Stimulated activated naive CD8-positive, alpha-beta T cell treated with anti-CD3 and anti-CD28 coated beads, Interleukin-15, Interleukin-2, amounts not matched to agents 100 U/mL and 50 U/mL, for 24 hours (primary cell): ENCODE measurements at regions not wholly inside any gene's neighbourhood (a gene's known extent, or its start where the extent isn't known, plus 50 kb on each side); places are given as distances from the start of the nearest gene placed in this dataset.

Experiments
- ATAC-seq: fragments of 150-1000 bp; cut with Tn5 transposase; one replicate; pipeline ENCODE4 v1.10.0; 2021
- DNase-seq: peaks from one replicate; pipeline ENCODE4 v3.0.0; 2021

GRCh38 chr20:61166324-61166723 lies 85.7 kb upstream of the CDH4 start:
- no peak for ATAC-seq
- no peak for DNase-seq

GRCh38 chr20:61168605-61169004 lies 83.5 kb upstream of the CDH4 start:
- DNase-seq (no peak), ATAC-seq (no peak)

- ATAC-seq (no peak), DNase-seq (no peak)
These were observed 82.2 kb upstream of the CDH4 start for GRCh38 chr20:61169874-61170273.

- ATAC-seq (no peak), DNase-seq (no peak)
These were observed 81.4 kb upstream of the CDH4 start for GRCh38 chr20:61170496-61171320.

- ATAC-seq (no peak), DNase-seq (no peak)
These were observed 78.8 kb upstream of the CDH4 start for GRCh38 chr20:61173267-61173666.

- DNase-seq (no peak), ATAC-seq (no peak)
These were observed 77.9 kb upstream of the CDH4 start for GRCh38 chr20:61173961-61174725.

- ATAC-seq (no peak), DNase-seq (no peak)
These were observed 75.2 kb upstream of the CDH4 start for GRCh38 chr20:61176874-61177273.

GRCh38 chr20:61178551-61179071 lies 73.5 kb upstream of the CDH4 start:
- no peak for ATAC-seq
- DNase-seq = no peak

GRCh38 chr20:61184194-61184593 lies 67.9 kb upstream of the CDH4 start:
- no peak for ATAC-seq
- no peak for DNase-seq

- no peak for DNase-seq
- ATAC-seq = no peak
These were observed 66.9 kb upstream of the CDH4 start for GRCh38 chr20:61185181-61185580.

- DNase-seq = no peak
- no peak for ATAC-seq
These were observed 66.0 kb upstream of the CDH4 start for GRCh38 chr20:61185841-61186601.

- DNase-seq (no peak), ATAC-seq (no peak)
These were observed 65.1 kb upstream of the CDH4 start for GRCh38 chr20:61186771-61187472.

- no peak for DNase-seq
- ATAC-seq = no peak
These were observed 62.5 kb upstream of the CDH4 start for GRCh38 chr20:61189534-61189933.

- no peak for ATAC-seq
These were observed 61.0 kb upstream of the CDH4 start for GRCh38 chr20:61191096-61191495.

GRCh38 chr20:61192337-61192950 lies 59.6 kb upstream of the CDH4 start:
- no peak for ATAC-seq

More at GRCh38 chr20:61191096-61191495, 61.0 kb upstream of the CDH4 start:
- DNase-seq = no peak

GRCh38 chr20:61193164-61193563 lies 58.9 kb upstream of the CDH4 start:
- DNase-seq (no peak), ATAC-seq (no peak)

More at GRCh38 chr20:61192337-61192950, 59.6 kb upstream of the CDH4 start:
- no peak for DNase-seq
